HG03442 (cell line): ENCODE measurements at regions not wholly inside any gene's neighbourhood (a gene's known extent, or its start where the extent isn't known, plus 50 kb on each side); places are given as distances from the start of the nearest gene placed in this dataset.

Source experiments
- ATAC-seq: cut with Tn5 transposase; IDR thresholded peaks from one replicate; pipeline ENCODE4 v1.9.1; 2021; ENCODE audit warnings: mild to moderate bottlenecking, moderate library complexity; ENCODE audit not compliant: unreplicated experiment

DNA sequence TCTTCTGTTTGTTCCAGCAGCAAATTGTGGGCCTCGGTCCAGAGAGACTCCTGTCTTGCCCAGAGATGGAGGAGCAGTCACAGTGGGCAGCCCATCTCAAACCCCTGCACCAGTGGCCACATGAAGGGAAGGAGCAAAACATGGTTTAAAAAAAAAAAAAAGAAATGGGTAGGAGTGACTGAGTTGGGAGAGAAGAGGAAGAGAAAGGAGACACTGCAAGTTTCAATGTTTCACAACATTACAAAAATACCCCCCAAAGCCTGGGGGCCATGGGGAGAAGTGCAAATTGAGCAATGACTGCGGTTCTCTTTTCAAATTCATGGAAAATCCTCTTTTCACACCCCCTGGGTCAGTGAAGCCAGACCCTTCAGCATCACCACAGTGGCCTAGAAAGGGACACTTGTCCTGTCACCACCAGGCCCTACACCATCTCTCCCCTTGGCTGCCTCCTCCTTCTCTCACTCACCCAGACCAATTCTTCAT, 117.1 kb downstream of the ZFP36L2 start:
- no peak for ATAC-seq

DNA sequence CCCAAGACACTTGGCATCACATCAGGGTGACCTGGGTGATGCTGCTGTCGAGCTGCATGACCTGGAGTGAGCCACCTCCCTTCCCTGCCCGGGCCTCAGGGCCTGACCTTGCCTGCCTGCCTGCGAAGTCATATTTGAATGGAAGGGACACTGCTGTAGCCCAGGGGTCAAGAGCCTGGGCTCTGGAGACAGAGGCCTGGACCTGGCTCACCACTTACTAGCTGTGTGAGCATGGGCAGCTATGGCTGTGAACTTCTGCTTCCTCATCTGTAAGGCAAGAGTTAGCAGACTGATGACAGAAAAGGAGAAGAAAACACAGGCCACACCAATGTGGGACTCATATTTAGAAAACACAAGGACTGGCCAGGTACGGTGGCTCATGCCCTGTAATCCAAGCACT, 118.7 kb downstream of the ZFP36L2 start:
- no peak for ATAC-seq

DNA sequence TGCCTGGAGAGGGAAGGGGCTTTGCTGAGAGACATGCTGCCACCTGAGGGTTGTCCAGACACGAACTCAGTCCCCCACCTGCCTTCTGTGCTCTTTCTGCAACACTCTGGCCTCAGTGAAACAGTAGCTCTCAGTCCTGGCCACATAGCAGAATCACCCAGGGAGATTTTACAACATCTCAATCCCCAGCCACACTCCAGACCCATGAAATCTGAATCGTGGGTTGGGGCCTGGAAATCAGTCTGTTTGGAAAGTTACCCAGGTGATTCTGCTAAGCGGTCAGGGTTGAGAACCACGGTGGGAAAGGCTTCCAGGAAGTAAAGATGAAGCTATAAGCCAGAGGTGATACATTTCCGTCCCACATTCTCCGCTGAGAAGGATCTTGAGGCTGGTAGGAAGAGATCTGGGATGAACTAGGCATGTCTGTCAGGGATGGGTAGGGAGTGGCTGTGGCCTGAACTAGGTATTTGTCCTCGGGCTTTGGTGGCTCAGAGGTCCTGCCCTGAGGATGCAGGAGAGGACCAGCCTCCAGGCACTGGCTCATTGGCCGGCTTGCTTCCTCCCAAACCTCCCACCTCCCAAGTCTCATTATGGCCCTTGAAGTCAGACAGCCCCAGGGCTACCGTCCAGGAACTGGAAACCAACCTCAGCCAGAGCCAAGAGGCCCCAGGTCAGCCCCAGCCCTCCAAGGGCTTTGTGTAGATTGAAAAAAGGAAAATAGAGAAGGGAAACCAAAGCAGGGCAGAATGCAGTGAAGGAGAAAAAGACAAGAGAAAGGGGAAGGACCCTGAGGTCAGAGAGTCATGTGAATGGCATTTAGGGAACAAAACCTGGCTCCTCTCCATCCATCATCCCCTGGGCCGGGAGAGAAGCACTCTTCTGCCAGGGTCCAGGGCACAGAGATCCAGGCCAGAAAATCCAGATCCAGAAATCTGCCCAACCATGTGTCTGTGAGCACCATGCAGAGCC, 119.6 kb downstream of the ZFP36L2 start:
- no peak for ATAC-seq

DNA sequence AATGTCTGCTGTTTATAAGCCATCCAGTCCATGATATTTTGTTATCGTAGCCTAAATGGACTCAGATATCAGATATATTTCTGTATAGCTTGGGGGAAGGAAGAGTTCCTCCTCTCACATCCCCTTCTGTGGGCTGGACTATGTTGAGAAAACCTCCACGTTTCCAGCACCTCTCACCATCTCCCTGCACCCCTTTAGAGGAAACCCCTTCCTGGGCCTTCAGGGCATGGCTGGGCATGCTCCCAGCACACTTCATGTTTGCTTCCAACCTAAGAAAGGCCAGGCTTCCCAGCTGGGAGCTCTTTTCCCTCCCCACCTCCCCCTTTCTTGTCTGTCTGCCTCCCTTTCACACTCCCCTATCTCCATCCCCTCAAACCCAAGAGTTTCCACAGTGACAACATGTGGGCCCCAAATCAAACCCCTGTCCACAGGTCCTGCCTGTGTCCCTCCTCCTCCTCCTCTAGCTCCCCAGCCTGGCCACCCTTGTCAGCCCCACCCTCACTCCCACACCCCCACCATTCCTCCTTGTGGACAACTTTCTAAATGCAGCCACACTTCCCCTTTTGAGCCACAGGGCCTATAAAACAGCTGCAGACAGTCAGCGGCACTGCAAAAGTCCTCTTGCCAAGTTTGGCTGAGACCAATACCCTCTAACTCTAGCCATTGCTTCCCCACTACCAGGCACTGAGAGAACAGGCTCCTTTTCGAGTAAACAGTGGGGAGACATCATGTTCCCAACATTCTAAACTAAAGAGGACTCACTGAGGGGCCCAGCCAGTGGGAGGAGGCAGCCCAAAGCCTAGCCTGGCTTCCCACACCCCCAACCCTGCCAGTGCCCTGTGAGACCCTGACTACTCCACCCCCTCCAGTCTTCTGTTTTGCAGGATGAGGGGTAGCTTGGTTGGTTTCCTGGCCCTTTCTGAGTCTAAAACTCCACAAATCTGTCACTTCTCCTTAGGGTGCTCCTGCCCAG, 120.5 kb downstream of the ZFP36L2 start:
- no peak for ATAC-seq

DNA sequence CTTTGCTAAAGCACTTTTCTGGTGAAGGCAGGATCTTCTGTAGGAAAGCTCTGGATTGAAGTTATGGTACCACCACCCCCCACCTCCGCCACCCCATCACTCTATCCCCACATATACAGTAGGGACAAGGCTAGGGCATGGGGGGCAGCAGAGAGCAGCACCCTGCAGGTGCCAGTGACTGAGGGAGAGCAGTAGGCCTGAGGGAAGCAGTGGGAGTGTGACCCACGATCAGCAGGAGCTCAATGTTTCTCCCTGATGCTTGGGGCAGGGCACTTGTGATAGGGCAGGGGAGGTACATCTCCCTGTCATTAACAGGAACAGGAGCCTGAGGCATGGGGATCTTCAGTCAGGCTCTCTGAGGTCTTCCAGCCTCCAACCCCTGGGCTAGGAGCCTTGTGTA, 121.6 kb downstream of the ZFP36L2 start:
- ATAC-seq, result no peak

DNA sequence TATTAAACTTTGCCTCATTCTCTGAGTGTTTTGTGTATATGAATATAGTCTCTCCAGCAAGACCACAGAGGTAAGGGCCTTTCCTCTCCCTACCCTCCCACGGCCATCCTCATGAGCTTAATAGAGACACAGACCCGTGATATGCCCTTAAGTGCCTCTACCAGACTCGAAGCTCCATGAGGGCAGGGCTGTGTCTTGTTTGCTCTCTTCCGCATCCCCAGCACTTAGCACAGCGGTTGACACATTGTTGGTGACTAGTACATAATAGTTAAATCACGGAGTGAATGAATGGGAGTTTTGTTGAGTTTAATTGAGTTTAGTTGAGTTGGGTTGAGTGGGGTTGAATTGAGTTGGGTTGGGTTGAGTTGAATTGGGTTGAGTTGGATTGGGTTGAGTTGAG, 122.3 kb downstream of the ZFP36L2 start:
- ATAC-seq, result no peak

DNA sequence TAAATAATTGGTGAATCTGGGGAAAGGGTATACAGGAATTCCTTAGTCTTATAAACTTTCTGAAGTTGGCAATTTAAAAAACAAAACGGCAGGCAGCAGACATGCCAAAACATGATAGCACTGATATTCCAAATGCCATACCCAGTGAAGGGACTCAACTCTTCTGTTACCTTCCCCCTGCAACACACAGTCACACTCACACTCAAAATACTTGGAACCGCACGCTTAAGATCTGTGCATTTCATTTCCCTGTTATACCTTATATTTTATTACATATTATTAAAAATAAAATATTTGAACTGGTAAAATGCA, 123.4 kb downstream of the ZFP36L2 start:
- no peak for ATAC-seq

DNA sequence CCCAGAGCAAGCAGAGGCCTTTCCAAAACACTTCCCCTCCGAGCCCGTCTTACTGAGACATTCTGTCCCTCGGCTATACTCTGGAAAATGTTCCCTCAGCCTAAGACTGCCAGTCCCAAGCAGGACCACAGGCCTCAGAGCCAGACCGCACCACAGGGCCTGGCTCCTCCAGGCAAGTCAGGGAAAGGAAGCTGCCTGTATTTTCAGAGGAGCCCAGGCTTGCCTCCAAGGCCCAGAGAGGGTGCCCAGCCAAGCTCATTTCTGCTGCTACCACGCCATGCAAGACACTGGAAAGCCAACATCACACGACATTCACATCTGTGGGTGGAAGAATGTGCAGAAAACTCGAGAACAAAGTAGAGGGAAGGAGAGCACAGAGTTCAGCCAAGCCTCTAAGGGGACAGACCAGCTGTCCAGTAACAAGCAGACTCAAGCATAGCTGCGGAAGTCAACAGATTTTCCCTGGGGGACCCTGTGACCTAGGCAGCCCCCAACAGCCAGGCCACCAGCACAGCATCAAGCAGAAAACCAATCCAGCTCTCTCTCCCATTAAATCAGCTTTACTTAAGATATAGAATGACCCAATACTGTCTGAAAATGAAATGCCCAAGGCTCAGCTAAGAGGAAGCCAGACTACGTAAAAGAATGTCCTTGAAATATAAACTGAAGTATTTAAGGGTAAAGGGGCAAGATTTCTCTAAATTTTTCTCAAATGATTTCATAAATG, 123.9 kb downstream of the ZFP36L2 start:
- no peak for ATAC-seq

DNA sequence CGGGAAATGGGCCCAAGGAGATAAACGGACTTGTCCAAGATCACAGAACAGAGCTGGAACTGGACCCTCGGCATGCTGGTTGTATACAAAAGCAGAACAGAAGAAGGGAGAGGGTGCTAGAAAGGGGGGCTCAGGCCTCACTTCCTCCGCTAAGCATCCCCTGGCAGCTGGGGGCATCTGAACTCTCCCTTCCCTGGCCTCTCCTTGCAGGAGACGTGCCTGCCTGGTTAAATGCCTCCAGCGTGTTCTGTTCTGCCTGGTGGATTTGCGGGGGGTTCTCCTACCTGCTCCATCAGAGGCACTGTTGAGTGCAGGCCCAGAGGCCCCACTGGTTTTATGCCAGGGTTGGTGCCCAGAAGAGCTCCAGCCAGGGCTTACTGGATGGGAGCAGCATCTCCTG, 124.7 kb downstream of the ZFP36L2 start:
- ATAC-seq, result no peak

DNA sequence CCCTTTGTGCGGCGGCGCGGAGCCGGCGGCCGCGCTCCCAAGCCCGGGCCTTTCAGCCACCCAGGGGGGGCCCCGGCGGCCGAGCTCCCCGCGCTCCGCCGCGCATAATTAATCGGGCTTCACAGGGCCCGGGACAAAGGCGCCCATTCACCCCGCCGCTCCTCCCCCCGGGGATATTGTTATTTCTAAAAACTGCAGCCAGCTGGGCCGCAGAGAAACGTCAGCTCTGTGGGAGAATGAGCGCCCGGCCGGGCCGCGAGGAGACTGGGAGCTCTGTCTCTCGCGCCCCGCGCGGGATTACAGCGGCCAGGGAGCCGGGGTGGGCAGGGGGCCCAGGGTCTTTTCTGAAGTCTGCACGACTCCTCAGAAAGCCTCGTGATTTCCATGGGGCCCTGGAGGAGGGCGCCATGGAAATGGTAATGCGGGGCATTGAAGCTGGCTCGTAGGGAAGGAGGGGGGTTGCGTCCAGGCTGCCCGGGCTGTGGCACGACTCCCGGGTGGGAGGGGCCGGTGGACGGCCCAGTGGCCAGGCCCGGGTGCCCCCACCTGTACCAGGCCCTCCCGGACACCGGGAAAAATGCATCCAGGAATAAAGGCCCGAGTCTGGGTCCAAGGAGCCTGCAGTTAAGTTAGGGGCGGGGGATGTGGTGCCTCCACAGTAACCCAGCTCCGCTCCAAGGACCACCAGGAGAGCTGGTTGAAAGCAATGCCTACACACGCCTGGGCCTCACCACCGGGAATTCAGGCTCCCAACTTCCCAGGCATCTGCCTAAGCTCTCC, 125.3 kb downstream of the ZFP36L2 start:
- no peak for ATAC-seq

DNA sequence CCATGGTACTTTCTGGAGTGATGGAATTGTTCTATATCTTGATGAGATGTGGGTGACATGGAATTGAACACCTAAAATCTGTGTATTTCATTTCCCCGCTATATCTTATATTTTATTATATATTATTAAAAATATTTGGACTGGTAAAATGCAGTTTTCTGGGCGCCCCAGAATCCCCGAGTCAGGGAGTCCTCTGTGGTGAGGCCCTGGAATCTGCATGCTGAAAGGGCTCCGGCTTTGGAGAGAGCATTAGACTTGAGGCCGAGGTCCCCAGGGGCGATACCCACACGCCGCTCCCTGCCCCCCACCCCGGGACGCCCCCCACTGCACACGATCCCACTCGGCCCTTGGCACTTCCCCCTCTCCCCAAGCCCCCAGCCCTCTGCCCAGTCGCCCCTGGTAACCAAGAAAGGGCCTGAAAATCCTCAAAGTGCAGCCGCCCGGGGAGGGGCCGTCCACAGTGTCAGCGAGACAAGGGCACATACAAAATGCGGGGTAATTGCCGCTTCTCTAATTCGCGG, 126.0 kb downstream of the ZFP36L2 start:
- ATAC-seq, result no peak

DNA sequence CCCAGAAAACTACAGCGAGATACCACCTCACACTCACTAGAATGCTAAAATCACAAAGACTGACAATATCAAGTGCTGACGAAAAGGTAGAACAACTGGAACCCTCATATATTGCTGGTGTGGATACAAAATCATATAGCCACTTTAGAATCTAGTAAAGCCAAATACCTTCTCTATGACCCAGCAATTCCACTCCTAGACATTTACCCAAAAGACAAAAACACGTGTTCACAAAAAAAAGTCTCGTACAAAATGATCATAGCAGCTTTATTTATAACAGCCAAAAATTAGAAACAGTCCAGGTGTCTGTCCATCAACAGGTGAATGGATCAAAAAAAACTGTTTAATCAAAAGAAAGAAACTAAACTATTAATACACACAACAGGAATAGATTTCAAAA, 126.6 kb downstream of the ZFP36L2 start:
- ATAC-seq, result no peak

DNA sequence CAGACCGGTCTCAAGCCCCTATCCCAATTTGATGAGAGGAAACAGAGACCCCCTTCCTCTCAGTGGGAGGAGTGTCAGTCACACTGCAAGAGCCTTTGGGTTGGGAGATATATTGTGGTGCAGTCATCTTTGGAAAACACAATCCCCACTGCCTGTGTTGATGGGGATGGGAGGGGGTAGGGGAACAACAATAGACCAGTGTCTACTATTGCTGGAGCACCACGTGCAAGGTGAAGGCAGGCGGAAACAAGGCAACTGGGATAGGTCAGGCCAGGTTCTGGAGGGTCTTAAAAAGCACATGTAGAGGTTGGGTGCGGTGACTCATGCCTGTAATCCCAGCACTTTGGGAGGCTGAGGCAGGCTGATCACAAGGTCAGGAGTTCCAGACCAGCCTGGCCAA, 127.9 kb downstream of the ZFP36L2 start:
- ATAC-seq, result no peak

DNA sequence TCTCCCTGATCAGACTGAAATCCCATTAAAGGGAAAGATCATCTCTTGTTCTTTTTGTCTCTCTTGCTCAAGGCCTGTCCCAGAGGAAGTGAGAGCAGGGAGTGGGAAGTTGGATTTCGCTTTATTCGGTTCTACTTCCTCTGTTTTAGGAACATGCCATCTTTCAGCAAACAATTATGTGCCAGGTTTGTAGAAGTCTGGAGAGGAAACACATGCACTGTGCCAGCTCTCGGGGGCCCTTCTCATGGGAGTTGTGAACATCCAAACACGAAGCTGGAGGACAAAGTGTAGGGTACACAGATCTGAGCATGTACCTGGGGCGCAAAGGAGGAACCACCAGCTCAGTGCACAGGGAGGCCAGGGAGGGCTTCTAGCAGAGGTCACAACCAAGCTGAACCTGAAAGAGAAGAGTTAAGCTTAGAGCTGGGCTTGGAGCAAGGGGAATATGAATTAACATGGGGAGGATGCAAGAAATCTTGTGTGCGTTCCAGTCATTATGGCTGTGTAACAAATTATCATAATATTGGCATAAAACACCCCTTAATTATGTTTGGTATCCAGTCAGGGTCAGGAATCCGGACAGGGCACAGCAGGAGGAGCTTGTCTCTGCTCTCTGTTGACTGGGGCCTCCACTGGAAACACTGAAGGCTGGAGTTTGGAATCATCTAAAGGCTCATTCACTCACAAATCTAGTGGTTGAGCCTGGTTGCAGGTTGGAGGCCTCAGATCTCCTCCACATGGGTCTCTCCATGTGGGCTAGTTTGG, 128.6 kb downstream of the ZFP36L2 start:
- ATAC-seq, result no peak

DNA sequence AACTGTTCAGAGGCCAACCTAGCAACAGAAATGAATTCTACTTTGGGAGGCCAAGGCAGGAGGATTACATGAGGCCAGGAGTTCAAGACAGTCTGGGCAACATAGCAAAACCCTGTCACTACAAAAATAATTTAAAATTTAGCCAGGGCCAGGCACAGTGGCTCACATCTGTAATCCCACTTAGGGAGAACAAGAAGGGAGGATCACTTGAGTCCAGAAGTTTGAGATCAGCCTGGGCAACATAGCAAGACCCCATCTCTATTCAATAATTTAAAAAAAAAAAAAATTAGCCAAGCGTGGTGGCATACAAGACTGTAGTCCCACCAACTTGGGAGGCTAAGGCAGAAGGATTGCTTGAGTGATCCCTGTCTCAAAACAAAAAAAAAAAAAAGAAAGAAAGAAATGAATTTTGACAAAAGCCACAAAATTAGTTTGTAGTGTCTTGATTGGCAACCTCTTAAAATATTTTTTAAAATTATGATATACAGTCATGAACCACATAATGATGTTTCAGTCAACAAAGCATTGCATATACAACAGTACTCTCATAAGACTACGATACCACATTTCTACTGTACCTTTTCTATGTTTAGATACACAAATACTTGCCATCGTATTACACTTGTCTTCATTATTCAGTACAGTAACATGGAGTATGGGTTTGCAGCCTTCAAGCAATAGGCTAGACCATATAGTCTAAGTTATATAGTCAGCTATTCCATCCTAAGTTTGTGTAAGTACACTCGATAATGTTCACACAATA, 130.7 kb downstream of the ZFP36L2 start:
- ATAC-seq, result no peak

DNA sequence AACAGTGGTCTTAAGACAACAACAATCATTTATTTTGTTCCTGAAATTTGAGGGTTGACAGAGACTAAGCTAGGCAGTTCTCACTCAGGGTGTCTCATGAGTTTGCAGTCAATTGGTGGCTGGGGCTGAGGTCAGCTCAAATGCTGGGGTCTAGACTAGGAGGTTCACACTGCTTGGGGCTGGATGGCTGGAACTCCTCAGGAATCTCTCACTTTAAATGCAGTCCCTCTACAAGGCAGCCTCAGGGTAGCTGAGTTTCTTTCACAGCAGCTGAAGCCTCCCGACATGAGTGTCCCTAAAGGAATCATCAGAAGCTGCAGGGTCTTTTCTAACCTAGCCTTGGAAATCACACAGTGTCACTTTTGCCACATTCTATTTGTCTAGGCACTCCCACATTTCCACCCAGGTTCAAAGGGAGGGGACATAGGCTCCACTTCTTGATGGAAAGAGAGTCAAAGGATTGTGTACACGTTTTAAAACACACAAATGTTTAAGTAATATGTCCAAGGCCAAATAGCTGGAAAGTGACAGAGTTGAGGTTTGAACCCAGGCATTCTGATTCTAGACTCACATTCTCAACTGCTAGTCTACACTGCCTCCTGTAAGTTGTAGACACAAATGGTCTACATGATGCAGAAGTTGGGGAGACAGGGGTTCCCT, 133.8 kb downstream of the ZFP36L2 start:
- no peak for ATAC-seq

DNA sequence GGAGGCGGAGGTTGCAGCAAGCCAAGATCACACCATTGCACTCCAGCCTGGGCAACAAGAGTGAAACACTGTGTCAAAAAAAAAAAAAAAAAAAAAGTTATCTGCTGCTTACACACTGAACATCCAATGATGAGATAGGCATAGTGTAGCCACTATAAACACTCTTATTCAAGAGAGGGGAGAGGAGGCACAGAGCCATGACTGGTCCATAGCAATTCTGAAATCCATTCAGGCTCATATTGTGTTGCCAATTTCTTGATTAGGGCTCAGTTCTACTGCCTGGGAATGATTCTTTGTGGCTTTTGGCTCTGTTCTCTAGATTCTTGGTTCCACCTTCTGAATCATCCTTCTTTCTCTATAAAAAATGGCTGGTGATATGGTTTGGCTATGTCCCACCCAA, 136.1 kb downstream of the ZFP36L2 start:
- no peak for ATAC-seq
